RWPE1 (cell line): ENCODE measurements at regions not wholly inside any gene's neighbourhood (a gene's known extent, or its start where the extent isn't known, plus 50 kb on each side); places are given as distances from the start of the nearest gene placed in this dataset.

ENCODE experiments used
- CTCF ChIA-PET: fragments of 350-600 bp; sonication (Branson Sonifier 250); formaldehyde crosslinking; extraction: SDS; loops from one replicate; lab custom pipeline; 2021; lab: Yijun Ruan, JAX
- POLR2A ChIA-PET: fragments of 400-600 bp; formaldehyde crosslinking; extraction: SDS; loops from one replicate; lab custom pipeline; 2020; ENCODE audit warnings: antibody characterized with exemption; ENCODE audit not compliant: low non-redundant PET; lab: Yijun Ruan, JAX
- DNase-seq: peaks from one replicate; pipeline ENCODE4 v3.0.0; 2012; ENCODE audit warnings: low spot score
- H3K27ac ChIP-seq: fragments of 450-650 bp; 2 replicates; pipeline ENCODE4 v1.5.1; 2017
- CTCF ChIP-seq: fragments of 450-650 bp; conservative IDR thresholded peaks from 2 replicates; pipeline ENCODE4 v1.5.1; 2017; ENCODE audit warnings: low read depth, mild to moderate bottlenecking

- ChIA-PET CTCF (interaction anchor here (0.7 kb wide), 1 partner anchor 79 kb away, joined by 3 read pairs; no protein-coding TSS in a partner anchor), POLR2A (no interaction called here)
- DNase-seq, result no peak
- no peak overlapping the region for H3K27ac ChIP-seq
- no peak for TF ChIP-seq CTCF
These were observed 1929.1 kb upstream of the SEL1L start for GRCh38 chr14:83462759-83463158.

GRCh38 chr14:83463500-83464098, 1929.9 kb upstream of the SEL1L start:
- ChIA-PET CTCF (interaction anchor here (0.7 kb wide), 1 partner anchor 78 kb away, joined by 3 read pairs; no protein-coding TSS in a partner anchor), POLR2A (no interaction called here)
- no peak overlapping the region for H3K27ac ChIP-seq
- peak; percentile 9 for DNase-seq
- TF ChIP-seq CTCF, result peak; percentile 70

GRCh38 chr14:83467811-83468210, 1934.2 kb upstream of the SEL1L start:
- DNase-seq, result no peak
- H3K27ac ChIP-seq, result no peak overlapping the region
- TF ChIP-seq CTCF, result no peak
- ChIA-PET POLR2A (no interaction called here), CTCF (no interaction called here)

- no peak for TF ChIP-seq CTCF
- H3K27ac ChIP-seq, result no peak overlapping the region
- ChIA-PET POLR2A (no interaction called here), CTCF (interaction anchor here (0.6 kb wide), 1 partner anchor 484 kb away, joined by 3 read pairs; no protein-coding TSS in a partner anchor)
- DNase-seq, result no peak
These were observed 1936.8 kb upstream of the SEL1L start for GRCh38 chr14:83470466-83470865.

- POLR2A ChIA-PET, result no interaction called here
- CTCF ChIA-PET, result no interaction called here
These were observed 1937.5 kb upstream of the SEL1L start for GRCh38 chr14:83470959-83471695.

More at GRCh38 chr14:83470959-83471695, 1937.5 kb upstream of the SEL1L start:
- no peak for DNase-seq
- no peak overlapping the region for H3K27ac ChIP-seq
- TF ChIP-seq CTCF, result no peak
